Upper lobe of right lung (tissue), 1 donor: ENCODE measurements at regions not wholly inside any gene's neighbourhood (a gene's known extent, or its start where the extent isn't known, plus 50 kb on each side); places are given as distances from the start of the nearest gene placed in this dataset.

Experiments
- ATAC-seq: fragments of 200-7000 bp; cut with Tn5 transposase; one replicate; pipeline ENCODE4 v1.9.1; 2020; ENCODE audit warnings: mild to moderate bottlenecking, moderate library complexity
- DNase-seq: peaks from one replicate; pipeline ENCODE4 v3.0.0-alpha.2; 2020
- H3K27ac ChIP-seq: fragments of 200-600 bp; one replicate; pipeline ENCODE4 v1.8.0; 2022
- H3K27me3 ChIP-seq: fragments of 200-600 bp; one replicate; pipeline ENCODE4 v1.8.0; 2022; ENCODE audit warnings: mild to moderate bottlenecking
- H3K36me3 ChIP-seq: fragments of 200-600 bp; one replicate; pipeline ENCODE4 v1.8.0; 2022
- H3K4me1 ChIP-seq: fragments of 200-600 bp; one replicate; pipeline ENCODE4 v1.8.0; 2022
- H3K4me3 ChIP-seq: fragments of 200-600 bp; one replicate; pipeline ENCODE4 v1.8.0; 2022; ENCODE audit warnings: mild to moderate bottlenecking
- H3K9me3 ChIP-seq: fragments of 200-600 bp; one replicate; pipeline ENCODE4 v1.8.0; 2022
- intact Hi-C: fragments of 100-400 bp; cut with DNase I; formaldehyde crosslinking; loops from one replicate; pipeline ENCODE4 v1.11.0; 2022
- TF ChIP-seq, protein P1 (sequence below): fragments of 200-600 bp; IDR thresholded peaks from one replicate; pipeline ENCODE4 v1.8.0; 2022; ENCODE audit warnings: antibody characterized with exemption
- donor health status: DM: no; HTN: yes; CAD: no; lungs with severe emphysema.

DNA sequence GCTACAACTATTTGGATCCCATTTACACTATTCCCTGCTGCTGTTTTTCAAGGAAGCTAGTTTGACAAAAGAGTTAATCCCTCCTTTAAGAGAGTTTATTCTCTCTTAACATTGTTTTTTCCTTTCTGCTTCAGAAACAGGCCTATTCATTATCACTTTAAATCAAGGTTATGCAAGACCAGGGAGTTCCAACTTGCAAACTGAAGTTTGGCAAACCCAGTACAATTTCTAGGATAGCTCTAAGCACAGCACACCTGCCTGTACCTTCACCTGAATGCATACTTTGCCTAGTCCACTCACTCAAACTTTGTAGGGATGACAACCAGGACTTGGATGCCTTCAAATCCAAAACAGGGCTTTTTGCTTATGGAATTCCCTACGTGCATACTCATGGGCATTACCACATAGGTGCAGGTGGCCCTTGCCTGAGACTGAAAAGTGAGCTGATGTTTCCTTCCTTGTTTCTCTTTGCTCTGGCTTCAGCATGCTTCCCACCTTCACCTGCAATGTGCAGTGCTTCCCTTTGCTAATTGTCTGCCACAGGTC lies 193.8 kb upstream of the MMADHC start:
- no peak for DNase-seq
- TF ChIP-seq, protein P1, sequence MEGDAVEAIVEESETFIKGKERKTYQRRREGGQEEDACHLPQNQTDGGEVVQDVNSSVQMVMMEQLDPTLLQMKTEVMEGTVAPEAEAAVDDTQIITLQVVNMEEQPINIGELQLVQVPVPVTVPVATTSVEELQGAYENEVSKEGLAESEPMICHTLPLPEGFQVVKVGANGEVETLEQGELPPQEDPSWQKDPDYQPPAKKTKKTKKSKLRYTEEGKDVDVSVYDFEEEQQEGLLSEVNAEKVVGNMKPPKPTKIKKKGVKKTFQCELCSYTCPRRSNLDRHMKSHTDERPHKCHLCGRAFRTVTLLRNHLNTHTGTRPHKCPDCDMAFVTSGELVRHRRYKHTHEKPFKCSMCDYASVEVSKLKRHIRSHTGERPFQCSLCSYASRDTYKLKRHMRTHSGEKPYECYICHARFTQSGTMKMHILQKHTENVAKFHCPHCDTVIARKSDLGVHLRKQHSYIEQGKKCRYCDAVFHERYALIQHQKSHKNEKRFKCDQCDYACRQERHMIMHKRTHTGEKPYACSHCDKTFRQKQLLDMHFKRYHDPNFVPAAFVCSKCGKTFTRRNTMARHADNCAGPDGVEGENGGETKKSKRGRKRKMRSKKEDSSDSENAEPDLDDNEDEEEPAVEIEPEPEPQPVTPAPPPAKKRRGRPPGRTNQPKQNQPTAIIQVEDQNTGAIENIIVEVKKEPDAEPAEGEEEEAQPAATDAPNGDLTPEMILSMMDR, result no peak
- Histone ChIP-seq H3K27me3 (no peaks in the 10 kb centered on the region), H3K36me3 (no peaks in the 10 kb centered on the region), H3K4me1 (no peaks in the 10 kb centered on the region), H3K9me3 (no peaks in the 10 kb centered on the region), H3K4me3 (no peak overlapping the region), H3K27ac (no peak overlapping the region)
- ATAC-seq, result no peak
- intact Hi-C loops, result no loop called here

DNA sequence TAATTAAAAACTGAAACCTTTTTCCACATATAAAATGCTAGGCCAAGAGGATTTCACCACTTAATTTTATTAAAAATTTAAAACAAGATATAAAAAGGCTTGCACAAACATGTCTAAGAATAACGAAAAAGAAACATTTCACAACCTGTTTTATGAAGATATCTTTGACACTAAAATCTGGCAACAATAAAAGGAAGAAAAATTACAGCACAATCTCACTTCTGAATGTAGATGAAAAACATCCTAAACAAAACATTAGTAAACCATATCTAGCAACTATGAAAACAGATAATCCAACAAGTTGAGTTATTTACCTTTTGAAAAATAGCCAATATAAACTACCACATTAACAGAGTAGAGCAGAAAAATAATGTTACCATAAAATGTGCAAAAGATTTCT lies 185.4 kb upstream of the MMADHC start:
- H3K9me3 ChIP-seq, result no peaks in the 10 kb centered on the region
- no peak for DNase-seq
- no peaks in the 10 kb centered on the region for H3K27me3 ChIP-seq
- H3K36me3 ChIP-seq, result no peaks in the 10 kb centered on the region
- ATAC-seq, result no peak
- H3K4me1 ChIP-seq, result no peaks in the 10 kb centered on the region
- no peak overlapping the region for H3K27ac ChIP-seq
- intact Hi-C loops, result no loop called here
- no peak overlapping the region for H3K4me3 ChIP-seq
- TF ChIP-seq, protein P1, result no peak

DNA sequence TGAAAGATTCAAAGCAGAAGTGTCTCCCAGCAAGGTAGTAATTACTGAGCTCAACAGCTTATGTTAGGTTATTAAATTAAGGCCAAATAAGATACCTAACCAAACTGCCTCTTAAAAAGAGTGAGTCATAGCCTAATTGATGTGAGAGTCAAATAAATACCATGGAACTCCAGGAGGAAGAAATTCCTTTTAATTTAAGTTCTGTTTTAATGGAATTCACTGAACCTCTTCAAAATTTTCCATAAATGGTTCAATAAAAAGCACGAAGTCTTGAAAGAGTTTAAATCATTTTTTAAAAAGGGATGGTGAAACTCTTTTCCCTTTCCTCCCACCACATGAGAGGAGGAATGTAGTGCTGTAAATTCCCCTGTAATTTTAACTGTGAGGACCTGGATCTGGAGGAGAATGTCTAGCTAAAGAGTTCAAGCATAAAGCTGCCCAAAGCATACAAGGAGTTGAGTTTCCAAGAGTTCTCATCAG lies 180.8 kb upstream of the MMADHC start:
- no peak for DNase-seq
- no peaks in the 10 kb centered on the region for H3K36me3 ChIP-seq
- H3K4me3 ChIP-seq, result no peak overlapping the region
- H3K27me3 ChIP-seq, result no peaks in the 10 kb centered on the region
- no peak for ATAC-seq
- intact Hi-C loops, result no loop called here
- H3K4me1 ChIP-seq, result no peaks in the 10 kb centered on the region
- no peaks in the 10 kb centered on the region for H3K9me3 ChIP-seq
- TF ChIP-seq, protein P1, result no peak
- H3K27ac ChIP-seq, result no peak overlapping the region

DNA sequence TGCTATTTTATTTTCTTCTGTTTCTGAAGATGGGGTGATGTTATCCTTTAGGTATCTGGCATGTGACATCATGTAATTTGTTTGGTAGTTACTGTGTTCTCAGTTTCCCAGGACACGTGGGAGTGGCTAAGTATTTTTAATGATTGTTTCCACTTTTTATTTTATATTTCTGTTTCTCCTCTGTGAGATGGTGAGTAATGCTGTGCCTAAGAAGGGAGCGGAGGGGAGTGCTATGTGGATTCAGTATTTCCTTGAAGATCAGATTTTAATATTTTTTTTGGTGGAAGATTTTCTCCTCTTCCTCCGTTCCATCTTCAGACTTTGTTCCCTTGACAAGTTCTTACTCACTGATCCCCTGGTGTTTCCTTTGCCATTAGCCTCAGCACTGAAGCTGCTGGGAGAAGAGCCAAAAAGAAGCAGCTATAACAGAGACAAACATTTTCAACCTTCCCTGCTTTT lies 180.0 kb upstream of the MMADHC start:
- Histone ChIP-seq H3K4me3 (no peak overlapping the region), H3K27ac (no peak overlapping the region), H3K9me3 (no peaks in the 10 kb centered on the region), H3K27me3 (no peaks in the 10 kb centered on the region), H3K4me1 (no peaks in the 10 kb centered on the region), H3K36me3 (no peaks in the 10 kb centered on the region)
- TF ChIP-seq, protein P1, result no peak
- no peak for DNase-seq
- intact Hi-C loops, result no loop called here
- no peak for ATAC-seq

DNA sequence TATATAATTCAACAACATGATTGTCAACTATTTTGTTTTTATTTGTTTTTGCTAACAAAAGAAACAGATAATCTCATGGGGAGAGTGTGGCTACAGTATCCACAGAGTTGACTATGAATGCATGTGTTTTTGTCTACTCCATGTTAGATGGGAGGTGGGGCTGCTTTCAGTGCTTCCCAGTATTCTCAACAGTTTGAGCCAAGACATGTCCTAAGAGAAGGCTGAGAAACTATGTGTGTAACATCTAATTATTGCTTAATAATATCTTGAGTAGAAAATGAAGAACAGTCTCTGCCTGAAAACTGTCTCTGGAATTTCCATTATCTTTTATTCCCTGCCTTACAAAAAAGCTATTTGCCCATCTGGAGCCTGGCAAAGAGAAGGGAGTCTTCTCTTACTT lies 178.8 kb upstream of the MMADHC start:
- no peak for ATAC-seq
- intact Hi-C loops, result no loop called here
- no peaks in the 10 kb centered on the region for H3K9me3 ChIP-seq

More for the DNA sequence above, 178.8 kb upstream of the MMADHC start:
- Histone ChIP-seq H3K27ac (no peak overlapping the region), H3K4me3 (no peak overlapping the region), H3K27me3 (no peaks in the 10 kb centered on the region), H3K36me3 (no peaks in the 10 kb centered on the region), H3K4me1 (no peaks in the 10 kb centered on the region)
- no peak for DNase-seq
- TF ChIP-seq, protein P1, result no peak
